Amniotic stem cell (primary cell): ENCODE measurements at regions not wholly inside any gene's neighbourhood (a gene's known extent, or its start where the extent isn't known, plus 50 kb on each side); places are given as distances from the start of the nearest gene placed in this dataset.
"Not testable (repeated sequence)": the region's sequence is repeated elsewhere in the genome, so short reads cannot be mapped to it uniquely, and the experiment has no call there.

Source experiments
- DNase-seq: peaks from one replicate; lab custom pipeline; 2025; lab: John Stamatoyannopoulos, UW

DNA sequence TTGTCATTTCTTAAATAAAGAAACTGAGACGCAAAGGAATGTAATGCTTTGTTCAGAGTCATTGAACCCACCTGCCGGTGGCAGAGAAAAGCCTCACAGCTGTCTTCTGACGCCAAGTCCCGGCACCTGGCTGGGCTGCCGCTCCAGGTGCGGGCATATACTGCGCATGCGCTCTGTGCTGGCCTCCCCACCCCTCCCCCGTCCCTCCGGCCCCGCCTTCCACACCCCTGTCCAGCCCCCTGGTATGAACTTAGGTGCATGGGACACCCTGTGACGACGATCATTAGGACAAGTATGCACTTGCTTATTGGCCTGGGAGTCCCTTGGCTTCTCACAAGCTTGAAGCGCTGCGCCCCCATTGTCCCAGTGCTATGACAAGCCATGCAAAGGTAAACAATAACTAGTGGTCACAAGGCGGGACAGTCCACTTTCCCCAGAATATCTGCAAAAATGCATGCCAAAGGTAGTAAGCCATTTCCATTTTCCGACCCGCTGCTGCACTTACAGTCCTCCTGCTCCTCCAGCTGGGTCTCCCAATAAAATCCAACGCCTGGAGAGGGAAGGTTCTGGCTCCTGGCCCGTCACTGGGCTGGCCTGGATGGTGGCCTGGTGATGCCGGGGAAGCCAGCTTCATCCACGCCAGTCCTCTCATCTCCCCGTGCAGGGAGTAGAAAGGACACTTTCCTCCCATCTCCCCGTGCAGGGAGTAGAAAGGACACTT, 100.4 kb downstream of the PSMG1 start:
- DNase-seq, result no peak

DNA sequence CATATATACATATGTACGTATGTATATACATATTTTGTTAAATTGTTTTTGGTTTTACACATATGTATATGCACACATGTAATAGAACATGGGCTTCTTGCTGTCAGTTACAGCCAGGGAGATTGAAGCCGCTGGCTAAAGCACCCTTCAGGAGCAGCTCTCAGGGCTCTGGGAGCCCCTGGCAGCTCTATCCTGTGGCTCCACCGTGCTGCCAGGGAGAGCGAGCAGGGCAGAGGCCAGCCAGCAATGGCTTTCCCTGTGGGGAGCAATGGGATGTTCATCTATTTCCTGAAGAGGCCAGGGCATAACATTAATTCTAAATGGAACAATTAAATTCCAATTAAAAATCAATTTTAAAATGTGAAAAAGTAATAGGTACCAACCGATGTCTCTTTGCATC, 102.9 kb downstream of the PSMG1 start:
- no peak for DNase-seq

DNA sequence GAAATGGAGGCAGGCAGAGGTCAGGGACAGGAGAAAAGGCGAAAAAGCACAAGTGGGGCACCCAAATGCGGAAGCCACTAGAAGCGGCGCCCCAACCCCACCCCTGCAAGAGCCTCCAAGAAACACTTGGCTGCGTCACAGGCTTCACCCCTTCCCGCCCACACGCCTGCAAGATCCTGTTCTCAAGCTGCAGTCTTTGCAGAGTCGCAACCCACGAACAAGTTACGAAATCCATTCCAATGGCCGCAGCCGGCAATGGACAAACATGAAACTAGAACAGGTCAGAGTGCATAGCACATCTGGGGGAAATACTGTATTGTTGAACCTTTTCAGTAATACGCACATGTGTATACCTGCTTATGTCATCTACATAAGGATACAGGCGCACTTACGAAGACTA, 103.6 kb downstream of the PSMG1 start:
- no peak for DNase-seq

DNA sequence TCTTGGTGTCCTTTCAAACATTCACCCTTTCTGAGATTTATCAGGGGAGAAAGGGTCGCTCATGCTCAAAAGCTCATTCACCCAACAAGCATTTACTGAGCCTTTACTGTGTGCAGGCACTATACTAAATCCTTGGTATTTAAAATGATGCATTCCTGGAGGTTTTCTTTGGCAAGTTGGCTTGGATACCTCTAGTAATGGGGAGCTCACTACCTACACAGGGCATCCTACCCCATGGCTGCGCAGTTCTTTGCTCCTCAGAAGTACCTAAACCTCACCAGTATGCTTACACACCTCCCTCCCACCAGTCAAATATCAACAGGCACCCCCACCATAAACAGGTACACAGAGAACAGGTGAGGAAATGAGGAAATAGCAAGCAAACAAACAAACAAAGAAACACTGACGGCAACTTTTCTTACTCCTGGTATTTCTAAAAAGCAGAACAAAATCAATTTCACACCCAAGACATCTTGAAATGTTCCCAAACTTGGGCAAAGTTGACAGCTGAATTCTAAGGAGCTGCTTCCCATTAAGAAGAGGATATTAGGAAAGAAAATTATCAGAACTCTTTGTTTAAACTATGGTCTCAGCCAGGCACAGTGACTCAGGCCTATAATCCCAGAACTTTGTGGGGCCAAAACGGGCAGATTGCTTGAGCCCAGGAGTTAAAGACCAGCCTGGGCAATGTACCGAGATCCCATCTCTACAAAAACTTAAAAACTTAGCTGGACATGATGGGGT, 104.8 kb downstream of the PSMG1 start:
- DNase-seq, result no peak

DNA sequence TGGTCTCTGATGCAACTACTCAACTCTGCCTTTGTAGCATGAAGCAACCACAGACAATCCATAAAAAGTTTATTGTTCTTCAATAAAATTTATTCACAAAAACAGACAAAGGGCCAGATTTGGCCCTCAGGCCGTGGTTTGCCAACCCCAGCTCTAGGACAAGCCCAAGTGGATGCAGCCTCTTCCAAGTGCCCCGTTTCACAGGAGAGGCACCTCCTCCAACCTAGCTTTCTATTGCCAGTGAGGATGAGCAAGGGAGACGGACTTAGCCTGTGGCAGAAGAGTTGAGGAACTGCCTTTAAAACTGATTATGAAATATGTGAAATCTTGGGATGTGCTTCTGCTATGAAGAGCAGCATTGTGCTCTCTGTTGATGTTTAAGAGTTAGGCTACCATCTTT, 105.4 kb downstream of the PSMG1 start:
- no peak for DNase-seq

DNA sequence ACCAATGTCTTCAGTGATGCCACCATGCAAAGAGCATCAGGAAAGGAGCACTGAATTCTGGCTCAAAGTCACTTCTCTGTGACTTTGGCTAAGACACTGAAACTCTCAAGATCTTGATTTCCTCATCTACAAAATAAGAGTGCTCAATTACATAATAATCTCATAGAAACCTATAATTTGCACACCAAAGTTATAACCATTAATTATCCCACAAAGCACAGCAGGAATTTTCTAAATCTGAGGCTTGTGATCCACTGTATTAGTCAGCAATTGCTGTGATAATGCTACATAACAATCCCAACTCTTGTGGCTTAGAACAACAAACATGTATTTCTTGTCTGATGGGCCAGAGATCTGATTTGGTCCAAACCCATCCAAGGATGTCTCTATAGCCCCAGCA, 108.7 kb downstream of the PSMG1 start:
- DNase-seq, result no peak

DNA sequence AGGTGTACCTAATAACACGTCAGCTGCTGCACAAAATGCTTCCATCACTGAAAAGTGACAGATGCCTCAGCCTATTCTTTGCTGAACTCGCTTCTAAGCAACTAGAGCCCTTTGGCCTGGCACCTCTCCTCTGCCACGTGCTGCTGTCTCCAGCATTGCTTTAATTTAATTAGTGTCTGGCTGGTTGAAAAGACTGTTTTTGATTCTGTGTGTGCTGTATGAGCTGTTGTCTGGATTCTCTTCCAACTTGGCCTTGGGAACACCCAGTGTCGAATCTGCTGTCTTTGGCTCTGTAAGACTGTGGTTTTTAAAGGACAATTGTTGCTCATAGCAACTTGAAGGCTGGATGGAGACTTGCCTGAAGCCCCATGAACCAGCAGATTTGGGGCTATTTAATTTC, 109.5 kb downstream of the PSMG1 start:
- no peak for DNase-seq

DNA sequence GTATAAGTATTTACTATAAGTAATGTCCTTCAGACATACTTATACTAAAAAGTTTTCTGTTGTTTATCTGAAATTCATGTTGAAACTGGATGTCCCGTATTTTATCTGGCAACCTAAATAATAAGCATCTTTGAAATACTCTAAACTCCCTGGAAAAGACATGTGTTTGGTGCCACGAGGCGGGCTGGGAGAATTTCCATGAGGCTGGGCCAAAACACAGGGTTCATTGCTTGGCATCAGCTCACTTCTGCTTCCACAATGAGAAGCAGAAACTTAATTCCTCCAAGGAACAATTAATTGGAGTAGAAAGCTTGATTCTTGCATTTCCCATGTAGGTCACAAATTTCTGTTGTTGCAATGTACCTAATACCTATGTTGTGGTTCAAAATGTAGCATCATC, 110.2 kb downstream of the PSMG1 start:
- DNase-seq, result no peak

DNA sequence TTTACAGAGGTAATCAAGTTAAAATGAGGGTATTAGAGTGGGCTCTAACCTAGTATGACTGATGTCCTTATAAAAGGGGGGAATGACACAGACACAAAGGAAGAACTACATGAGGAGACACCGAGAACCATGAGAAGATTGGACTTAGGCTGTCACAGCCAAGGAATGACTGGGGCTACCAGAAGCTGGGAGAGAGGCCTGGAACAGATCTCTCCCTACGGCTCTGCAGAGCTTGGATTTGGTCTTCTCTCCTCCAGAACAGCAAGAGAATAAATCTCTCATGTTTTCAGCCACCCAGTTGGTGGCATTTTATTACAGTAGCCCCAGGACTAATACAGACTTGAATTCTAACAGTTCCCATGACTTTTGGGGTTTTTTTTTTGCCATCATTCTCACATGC, 110.8 kb downstream of the PSMG1 start:
- no peak for DNase-seq

DNA sequence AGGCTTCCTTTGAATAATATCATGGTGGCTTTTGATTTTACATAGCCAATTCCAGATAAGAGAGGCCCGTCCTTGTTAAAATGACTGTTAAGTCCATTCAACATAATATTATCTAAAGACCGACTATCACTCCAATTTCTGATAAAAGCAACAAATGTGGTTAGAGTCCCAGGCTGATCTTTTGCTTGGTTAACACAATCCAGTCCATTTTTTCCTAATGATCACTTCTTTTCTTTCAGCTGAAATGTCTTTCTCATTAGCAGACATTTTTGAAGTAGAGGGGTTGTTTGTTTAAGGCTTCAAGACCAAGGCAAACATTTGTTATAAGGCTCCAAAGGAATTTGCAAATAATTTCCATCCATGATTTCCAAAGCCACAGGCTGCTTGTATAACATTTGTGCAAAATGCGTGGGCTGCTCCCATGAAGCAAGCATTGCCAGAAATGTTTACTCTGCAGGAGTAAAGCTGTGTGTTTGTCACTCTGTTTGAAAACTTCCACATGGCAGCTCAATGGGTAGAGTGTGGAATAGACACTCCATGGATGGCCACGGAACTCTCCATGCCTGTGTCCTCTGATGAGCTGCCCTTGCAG, 111.5 kb downstream of the PSMG1 start:
- no peak for DNase-seq

DNA sequence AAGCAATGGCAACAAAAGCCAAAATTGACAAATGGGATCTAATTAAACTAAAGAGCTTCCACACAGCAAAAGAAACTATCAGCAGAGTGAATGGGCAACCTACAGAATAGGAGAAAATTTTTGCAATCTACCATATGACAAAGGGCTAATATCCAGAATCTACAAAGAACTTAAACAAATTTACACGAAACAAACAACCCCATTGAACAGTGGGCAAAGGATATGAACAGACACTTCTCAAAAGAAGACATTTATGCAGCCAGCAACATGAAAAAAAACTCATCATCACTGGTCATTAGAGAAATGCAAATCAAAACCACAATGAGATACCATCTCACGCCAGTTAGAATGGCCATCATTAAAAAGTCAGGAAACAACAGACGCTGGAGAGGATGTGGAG, 113.4 kb downstream of the PSMG1 start:
- not testable (repeated sequence) for DNase-seq

DNA sequence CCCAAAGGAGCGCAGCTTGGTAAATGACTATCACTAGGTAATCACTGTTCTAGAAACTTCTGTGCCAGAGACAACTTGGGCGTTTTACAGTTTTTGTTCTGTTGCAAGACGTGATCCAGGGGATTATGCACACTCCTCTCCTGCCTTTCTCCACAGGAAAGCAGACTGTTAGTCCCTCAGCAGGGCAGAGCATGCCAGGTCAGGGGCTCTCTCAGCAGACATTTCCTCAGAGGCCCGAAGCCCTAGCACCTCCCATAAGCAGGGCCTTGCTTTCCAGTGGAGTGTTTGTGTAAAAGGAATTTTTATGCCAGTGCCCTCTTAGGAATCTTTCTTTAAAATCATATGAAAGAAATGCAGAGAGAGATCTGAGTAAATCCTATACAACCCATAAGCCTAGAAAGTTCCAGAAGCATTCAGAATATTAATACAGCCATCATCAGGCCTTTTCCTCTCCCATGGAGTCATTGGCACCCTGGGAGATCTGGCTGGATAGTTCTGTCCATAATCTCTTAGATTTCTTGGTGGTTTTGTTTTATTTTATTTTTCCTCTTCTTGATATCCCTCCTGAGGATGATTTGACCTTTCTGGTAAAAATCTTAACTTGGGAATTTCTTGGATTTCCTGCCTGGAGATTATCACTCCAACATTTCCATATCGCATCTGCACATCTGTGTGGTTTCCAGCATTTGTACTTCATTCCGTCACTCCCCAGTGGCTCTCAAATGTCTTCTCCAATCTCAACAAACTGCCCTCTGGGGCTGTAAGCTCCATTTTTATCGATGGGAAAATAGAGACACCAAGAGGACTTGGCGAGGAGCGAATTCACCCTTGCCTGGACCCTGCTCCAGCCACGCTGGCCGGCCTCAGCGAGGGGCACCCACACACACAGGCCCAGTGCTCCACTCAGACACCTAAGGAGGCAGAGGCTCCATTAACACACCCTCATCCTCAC, 116.1 kb downstream of the PSMG1 start:
- no peak for DNase-seq

DNA sequence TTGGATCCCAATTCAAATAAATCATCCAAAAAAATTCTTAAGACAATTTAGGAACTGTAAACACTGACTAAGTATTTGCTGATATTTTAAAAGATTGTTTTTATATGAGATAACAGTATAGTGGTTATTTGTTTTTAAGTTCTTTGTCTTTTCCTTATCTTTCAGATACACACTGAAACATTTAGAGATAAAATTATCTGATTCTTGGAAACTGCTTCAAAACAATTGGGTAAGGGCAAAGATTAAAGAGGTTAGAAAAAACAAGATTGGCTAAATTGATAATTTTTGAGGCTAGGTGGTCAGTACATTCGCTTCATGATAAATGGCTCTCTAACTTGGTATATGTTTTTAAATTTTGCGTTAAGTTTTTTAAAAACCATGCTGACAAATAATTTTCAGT, 117.3 kb downstream of the PSMG1 start:
- DNase-seq, result no peak

DNA sequence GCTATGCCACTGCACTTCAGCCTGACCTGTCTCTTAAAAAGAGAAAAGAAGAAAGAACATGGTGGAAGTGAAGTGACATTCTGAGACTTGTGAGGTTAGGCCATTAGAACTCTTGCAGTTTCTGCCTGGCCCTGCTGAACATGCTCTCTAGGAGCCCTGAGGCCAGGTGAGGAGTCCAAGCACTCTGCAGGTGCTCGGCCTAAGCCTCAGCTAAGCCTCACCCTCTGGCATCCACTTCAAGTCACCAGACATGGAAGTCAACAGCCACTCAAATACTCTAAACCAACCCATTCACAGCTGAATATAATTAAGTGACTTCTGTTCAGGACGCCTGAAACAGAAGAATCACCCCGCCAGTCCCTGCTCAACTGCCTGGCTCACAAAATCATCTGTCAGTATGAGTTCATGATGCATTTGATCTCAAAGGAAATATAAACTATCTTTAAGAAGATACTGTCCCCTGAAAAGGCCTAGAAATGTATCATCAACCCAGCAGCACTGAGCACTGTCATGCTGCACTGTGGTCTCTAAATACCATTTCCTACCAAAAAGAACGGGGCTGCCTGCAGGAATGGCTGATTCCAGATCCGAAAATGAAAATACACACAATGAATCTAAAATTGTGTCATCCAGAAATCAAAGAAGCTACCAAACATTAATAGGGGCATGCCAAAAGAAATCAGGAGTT, 118.8 kb downstream of the PSMG1 start:
- DNase-seq, result no peak

DNA sequence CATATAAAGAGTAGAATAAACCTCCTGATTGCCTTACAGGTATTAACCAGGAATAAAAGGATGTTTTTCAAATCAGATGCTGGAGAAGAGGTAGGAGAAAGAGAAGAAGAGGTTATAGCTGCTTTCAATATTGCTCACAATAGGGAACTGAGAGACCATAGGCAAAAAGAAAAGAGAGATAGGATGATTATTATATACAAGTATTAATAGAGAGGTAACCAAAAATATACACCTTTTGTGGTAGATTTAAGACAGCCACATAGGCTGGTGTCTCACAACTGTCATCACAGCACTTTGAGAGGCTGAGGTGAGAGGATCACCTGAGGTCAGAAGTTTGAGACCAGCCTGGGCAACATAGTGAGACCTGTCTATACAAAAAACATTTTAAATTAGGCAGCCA, 119.7 kb downstream of the PSMG1 start:
- no peak for DNase-seq

DNA sequence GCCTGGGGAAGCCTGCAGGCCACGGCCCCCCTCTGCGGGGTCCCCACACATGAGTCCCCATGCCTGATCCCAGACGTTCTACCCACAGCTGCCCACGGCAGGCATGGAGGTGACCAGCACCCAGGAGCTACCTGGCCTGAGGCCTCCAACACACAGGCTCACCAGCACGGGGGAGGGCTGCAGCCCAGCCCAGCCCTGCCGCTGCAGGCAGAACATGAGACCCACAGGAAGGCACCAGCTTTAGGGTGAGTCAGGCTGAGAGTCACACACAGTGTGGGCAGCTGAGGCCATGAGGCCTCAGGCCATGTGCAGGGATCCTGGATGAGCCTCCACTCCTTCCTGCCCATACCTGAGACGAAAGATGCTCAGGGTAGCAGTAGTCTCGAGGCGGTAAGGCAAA, 121.1 kb downstream of the PSMG1 start:
- DNase-seq, result no peak

DNA sequence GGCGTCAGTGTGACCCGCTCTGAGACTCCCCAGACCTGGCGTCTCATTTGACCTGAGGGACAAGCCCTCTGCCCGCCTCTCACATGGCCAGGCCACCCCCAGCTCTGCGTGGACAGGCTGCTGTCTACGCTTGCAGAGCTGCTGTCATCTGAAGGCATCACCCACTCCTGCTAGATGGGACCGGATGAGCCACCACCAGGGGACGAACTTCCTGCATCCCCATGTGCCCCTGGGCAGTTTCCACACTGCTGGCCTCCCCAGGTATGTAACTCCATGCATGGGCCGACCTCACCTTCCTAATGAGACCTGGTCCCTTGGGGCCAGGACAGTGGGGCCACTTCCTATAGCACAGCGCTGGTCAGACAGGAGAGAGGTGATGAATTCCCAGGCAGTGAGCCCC, 121.5 kb downstream of the PSMG1 start:
- no peak for DNase-seq

DNA sequence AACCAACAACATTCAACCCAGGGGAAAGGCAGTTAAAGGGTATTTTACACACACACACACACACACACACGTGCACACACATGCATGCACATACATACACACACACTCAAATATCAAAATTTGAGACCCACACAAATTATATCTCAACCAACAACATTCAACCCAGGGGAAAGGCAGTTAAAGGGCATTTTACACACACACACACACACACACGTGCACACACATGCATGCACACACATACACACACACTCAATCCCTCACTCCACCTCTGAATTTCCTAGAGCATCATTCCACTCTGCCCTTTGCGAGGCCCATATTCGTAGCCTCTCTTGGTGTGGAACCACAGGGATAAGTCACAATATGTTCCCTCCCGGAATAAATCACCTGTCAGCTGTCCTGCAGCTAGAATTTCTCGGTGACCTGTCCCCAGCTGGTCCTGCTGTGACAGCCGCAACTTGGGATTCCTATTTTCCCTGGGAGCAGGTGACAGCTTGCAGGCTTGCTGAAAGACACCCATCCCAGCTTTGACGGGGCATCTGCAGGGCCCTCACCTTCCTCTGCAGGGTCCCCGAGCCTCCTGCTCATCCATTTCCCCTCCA, 122.7 kb downstream of the PSMG1 start:
- no peak for DNase-seq

DNA sequence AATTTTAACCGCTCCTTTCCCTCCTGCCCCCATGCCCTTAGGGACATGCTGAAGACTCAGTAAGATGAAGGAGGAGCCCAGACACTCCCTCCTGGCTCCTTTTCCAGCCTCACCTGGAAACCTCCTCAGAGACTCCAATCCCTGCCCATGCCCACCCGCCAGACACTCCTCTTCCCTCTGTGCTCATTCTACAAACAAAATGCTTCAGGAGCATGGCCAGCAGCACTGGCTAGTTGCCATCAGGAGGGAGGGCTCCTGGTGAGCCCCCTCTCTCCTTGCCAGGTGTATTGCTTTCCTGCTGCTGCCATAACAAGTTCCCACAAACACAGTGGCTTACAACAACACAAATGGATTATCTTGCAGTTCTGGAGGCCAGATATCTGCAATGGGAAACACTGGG, 126.1 kb downstream of the PSMG1 start:
- no peak for DNase-seq

DNA sequence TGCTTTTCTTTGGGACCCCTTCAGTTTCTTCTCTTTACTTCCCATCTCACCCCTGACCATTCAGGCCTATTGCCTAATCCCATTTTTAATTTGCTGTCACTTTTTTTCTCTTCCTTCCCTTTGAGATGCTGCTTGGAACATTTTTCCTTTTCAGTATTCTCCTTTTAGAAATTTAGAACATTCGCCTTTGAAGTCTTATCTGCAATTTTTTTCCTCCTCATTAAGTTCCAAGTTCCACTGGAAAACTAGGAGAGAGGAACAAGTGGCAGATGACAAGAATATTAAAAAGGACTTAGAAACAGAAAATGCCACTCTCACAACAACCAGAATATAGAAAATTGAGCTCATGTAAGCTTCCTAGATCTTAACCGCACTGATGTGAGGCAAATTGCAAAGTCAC, 126.6 kb downstream of the PSMG1 start:
- DNase-seq, result no peak

DNA sequence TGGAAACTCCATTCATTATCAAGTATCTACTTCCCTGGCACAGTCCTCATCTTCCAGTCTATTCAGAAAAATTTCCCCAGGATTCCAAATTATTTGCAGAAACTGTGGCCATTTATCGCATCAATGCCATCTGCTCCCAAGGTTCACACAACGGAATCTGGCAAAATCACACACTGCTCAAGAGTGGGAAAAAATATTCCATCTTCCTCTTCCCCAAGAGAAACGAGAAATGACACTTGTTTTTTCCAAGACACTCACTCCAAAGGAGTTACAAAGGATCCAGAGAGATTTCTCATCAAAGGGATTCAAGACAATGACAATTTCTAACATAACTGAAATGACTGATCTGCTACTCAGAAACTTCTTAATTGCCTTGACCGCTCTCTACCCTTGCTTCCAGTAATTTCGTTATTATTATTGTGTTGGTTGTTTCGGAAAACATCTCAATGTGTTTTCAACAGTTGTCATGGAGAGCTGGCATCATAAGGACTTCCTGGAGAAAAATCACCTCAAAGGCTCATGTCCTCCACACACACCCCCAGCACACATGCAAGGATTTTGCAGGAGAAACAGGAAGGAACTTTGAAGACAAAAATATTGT, 128.0 kb downstream of the PSMG1 start:
- no peak for DNase-seq
